ENCODE measurements at regions not wholly inside any gene's neighbourhood (a gene's known extent, or its start where the extent isn't known, plus 50 kb on each side); places are given as distances from the start of the nearest gene placed in this dataset.
A peak's percentile ranks its signal among the peaks of the same experiment; 100 is the strongest.

DNA sequence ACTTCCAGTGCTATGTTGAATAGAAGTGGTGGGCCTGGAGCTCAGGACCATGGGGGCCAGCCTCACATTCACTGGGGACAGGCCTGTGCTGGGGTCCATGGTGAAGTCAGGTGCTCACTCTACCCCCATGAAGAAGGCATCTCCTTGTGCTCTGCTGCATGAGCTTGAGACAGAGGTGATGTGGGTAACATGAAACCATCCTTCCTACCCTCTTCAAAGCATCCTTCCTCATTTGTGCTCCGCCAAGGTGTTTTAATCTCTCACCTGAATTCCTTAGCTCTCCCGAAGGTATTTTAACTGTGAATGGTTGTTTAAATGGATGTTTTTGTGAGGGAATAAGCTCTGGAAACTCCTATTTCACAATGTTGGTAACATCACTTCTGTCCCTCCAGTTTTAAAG, 209.6 kb upstream of the PCSK2 start:
- DNase-seq (ENCODE audit: low read depth), result no peak

GRCh38 chr20:17021481-17021880, 205.4 kb upstream of the PCSK2 start:
- no peak for DNase-seq (ENCODE audit: low read depth)

DNA sequence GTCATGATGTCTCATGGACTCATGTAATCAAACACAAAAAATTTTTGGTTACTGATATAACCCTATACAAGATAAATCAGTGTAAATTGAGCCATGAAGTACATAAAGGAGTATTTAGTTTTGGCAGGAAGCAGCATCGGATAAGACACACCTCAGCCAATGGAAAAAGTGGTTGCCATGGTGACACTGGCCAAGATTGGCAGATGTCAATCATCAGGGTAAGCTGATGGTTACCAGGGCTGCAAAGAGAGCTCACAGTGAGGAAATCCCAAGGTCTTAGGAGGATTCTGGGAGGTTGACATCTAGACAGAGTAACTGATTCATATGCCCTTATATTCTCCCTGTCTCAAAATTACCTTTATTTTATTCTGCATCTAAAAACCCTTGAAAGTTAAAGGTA, 203.8 kb upstream of the PCSK2 start:
- DNase-seq (ENCODE audit: low read depth), result no peak

DNA sequence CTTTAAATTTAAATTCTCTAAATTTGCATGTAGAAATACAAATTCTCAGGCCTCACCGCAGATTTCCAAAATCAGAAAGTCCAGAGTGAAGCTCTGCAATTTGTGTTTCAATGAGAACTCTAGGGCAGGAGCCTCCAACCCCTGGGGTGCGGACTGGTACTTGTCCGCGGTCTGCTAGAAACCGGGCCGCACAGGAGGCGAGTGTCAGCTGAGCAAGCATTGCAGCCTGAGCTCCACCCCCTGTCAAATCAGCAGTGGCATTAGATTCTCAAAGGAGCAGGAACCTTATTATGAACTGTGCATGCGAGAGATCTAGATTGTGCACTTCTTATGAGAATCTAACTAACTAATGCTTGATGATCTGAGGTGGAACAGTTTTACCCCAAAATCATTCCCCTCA, 203.0 kb upstream of the PCSK2 start:
- DNase-seq (ENCODE audit: low read depth), result no peak

- DNase-seq (ENCODE audit: low read depth), result peak; percentile 22
Measured at GRCh38 chr20:17024513-17025119, 202.2 kb upstream of the PCSK2 start.

DNA sequence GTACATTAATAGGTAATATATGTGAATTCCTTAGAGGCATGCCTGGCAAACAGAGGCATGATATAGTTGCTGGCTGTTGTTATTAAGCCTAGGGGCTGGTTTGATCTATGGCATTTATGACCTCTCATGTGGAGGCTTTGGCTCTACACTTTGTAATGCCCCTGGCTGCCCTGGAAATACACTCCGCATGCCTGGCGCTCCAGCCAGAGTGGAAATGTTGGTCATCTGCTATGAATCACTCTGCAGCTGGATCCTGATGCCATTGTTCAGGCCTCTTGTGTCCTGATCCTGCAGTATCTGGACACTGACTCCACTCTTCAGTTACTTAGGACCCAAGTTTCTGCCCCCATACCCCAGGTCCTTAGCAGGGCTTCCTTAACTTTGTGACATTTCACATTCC, 200.5 kb upstream of the PCSK2 start:
- DNase-seq (ENCODE audit: low read depth), result no peak

DNA sequence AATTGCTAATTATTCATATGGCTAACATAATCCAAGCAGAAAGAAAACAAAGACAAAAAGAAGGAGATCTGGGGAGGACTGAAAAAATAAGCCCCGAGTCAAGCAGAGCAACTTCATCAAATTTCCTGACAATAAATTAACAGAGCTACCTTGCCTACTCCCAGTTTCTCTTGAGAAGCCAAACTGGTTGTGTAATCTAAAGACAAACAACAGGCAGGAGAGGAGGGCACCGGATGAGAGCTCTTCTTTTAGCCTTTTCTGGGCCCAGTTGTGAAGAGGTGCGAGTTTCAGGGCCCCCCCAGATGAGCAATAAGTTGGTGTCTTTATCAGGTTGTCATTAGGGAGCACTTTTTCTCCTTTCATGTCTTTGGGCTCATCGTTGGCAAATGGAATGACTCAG, 197.1 kb upstream of the PCSK2 start:
- no peak for DNase-seq (ENCODE audit: low read depth)

DNA sequence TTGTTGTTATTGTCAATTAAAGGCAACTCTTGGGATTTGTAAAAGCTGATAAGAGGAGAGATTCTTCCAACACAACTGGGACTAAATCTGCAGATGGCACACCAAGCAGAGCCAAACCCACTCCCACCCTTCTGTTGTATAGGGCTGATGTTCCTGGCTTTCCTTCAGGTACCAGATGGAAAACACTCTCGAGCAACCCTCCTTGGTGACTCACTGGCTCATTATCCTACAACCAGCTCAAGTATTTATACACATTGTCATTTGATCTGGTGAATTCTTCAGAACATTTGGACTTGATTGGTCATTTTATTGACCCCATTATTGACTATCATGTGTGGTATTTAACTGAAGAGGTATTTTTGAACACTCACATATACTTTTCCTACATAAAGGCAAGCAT, 190.3 kb upstream of the PCSK2 start:
- DNase-seq (ENCODE audit: low read depth), result no peak

- no peak for DNase-seq (ENCODE audit: low read depth)
Measured at GRCh38 chr20:17042122-17042521, 184.7 kb upstream of the PCSK2 start.

DNA sequence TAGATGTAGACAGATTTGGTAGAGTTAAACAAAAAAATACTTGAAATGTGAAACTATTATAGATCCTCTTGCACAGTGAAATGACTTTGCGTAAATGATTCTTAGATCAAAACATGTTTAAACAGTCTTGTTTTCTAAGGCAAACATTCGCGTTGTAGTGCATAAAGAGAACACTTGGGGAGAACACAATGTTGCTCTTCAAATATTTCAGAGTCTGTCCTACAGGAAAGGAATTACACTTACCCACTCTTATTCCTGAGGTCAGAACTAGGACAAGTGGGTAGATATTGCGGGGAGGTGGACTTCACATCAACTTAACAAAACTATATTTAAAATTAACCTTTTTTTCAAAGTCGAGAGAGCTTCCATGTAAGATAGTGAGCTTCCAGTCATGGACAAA, 183.5 kb upstream of the PCSK2 start:
- no peak for DNase-seq (ENCODE audit: low read depth)

DNA sequence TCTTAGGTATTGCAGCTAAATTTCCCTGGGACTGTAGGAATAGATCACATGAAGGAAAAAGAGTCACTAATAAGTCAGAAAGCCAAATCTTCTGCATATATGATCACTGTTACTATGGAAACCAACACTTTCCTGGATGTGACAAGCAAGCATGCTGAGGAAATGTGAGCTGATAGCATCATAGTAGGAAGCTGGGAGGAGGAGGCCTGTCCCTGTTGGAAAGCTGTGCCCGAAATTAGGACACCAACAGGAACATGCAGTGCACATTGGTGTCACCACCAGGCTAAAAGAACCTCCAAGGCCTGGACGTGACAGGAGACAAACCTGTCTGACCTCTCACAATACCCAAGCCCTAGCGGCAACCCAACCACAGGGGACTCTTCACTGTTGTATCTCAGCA, 181.9 kb upstream of the PCSK2 start:
- DNase-seq (ENCODE audit: low read depth), result no peak

DNA sequence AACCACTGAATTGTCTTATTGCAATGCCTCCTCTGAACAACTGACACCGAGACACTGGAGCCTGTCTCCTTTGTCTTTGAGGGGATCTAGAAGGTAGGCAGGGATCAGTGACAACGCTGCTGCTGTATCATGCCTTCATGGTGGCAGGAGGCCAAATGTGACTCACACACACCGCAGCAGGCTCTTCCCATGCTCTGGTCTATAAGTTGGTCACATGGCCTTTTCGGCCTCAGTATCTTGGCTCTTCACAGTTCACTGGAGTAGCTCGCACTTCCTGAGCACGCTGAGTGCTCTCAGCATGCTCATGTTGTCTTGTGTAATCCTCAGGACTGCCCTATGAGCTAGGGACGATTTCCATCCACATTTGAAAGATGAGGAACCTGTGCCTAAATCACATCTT, 167.4 kb upstream of the PCSK2 start:
- peak; percentile 25 for DNase-seq (ENCODE audit: low read depth)

- DNase-seq (ENCODE audit: low read depth), result no peak
Measured at GRCh38 chr20:17061715-17062114, 165.1 kb upstream of the PCSK2 start.

- DNase-seq (ENCODE audit: low read depth), result no peak
Measured at GRCh38 chr20:17062712-17063111, 164.1 kb upstream of the PCSK2 start.

DNA sequence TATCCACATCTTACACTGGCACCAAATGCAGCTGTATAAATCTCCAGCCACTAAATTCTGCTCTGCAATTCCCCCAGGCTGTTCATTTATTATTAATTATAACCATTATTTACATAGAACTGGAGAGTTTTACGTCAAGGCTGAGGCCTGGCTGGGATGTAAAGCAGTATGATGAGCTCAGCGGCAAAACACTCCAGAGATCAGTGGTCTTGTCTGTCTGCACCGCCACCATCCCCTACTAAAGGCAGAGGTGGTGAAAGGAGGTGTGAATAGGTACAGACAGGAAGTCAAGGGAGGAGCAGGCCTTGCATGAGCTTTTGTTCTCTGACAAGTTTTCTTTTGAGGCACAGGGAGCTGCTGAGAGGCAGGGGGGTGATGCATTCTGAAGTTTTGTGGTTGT, 159.9 kb upstream of the PCSK2 start:
- DNase-seq (ENCODE audit: low read depth), result no peak

DNA sequence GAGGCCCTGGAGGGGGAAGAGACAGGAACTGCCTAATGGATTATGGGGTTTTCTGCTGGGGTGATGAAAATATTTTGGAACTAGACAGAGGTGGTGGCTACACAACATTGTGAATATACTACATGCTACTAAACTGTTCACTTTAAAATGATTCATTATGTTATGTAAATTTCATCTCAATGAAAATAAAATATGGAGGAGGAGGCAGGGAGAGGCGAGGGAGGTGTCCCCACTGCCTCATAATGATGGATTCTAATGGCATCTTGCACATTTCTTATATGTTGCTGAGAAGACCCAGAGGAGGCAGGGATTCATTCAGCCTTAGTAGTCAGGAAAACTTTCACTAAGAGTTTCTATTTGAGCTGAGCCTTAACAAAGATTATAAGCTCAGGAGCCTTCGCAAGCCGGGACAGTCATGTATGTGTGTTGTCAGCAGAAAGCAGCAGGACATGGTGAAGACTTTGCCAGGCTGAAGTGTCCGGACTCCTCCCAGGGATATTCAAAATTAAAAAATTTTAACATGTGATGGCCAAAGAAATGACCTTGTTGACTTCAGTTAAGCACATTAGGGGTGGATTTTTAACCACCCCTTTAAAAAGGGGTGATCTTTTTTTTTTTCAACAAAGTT, 158.6 kb upstream of the PCSK2 start:
- DNase-seq (ENCODE audit: low read depth), result no peak

GRCh38 chr20:17077030-17077429, 149.8 kb upstream of the PCSK2 start:
- no peak for DNase-seq (ENCODE audit: low read depth)

DNA sequence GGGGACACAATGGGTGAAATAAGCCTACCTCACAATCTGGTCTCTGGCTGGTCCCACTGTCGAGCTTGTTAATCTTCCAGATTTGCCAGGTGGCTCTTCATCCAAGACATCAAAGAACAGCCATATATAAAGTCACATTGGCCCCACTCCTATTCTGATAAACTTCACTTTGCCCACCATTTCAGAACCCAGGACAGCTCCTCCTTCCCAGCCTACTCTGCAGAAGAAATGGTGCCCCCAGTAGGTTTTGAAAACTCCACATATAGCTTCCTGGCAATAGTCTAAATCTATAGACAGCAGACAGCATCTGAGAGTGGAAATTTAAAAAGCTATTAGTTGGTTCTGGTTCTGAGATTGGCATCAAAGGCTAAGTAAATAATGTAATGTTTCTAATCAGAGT, 143.1 kb upstream of the PCSK2 start:
- DNase-seq (ENCODE audit: low read depth), result no peak

DNA sequence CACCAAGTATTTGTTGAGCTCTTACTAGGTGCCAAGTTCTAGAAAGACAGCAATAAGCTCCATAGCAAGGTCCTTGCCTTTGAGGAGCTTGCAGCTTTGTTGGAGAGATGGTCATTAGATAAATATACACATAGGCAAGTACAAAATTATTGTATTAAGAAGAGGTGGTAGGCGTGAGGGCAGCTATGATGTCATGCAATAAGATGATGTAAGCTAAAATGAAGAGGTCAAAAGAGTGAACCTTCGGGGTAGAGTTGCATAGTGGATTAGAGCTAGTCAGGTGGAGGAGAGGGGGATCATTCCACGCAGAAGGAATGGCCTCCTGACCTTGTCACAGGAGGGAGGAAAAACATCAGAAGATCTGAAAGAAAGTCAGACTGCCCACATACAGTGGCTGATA, 141.9 kb upstream of the PCSK2 start:
- DNase-seq (ENCODE audit: low read depth), result no peak

DNA sequence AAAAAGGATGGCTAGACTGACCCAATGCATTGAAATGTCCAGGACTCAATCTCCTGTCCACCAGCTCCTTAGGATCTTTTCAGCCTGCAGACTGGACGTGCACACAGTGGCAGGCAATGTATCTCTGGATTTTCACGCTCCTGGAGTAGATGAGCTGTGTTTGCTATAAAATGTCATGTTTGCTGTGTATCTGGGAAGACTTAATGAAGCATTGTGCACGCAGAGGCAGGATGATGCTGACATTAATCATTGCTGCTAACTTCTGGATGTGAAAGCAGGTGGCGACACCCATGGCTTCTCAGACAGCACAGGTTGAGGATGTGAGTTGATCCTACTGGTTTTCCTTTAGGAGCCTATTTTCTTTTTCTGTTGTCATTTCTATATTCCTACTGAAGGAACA, 133.1 kb upstream of the PCSK2 start:
- no peak for DNase-seq (ENCODE audit: low read depth)

DNA sequence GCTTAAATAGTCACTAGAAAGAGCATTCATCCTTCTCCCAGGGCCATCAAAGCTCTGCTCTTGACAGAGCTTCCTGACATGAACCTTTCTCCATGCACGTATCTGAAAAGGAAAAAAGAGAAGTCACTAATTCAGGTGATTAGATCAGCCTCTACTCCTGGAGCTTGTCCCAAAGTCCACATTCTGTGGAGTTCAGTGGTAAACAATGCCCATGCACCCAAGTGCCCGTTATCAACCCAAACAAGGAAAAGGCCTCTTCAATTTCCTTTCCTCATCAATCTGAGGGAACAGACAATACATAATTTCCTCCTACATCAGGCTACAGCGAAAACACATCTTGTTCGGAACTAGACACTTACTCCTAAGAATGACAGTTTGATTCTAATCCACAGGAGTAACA, 129.2 kb upstream of the PCSK2 start:
- DNase-seq (ENCODE audit: low read depth), result no peak

GRCh38 chr20:17100506-17100905, 126.3 kb upstream of the PCSK2 start:
- no peak for DNase-seq (ENCODE audit: low read depth)

GRCh38 chr20:17107127-17107526, 119.7 kb upstream of the PCSK2 start:
- DNase-seq (ENCODE audit: low read depth), result no peak

GRCh38 chr20:17108896-17109295, 117.9 kb upstream of the PCSK2 start:
- no peak for DNase-seq (ENCODE audit: low read depth)
